Renal cortical epithelial cell (primary cell): ENCODE measurements at regions not wholly inside any gene's neighbourhood (a gene's known extent, or its start where the extent isn't known, plus 50 kb on each side); places are given as distances from the start of the nearest gene placed in this dataset.
A peak's percentile ranks its signal among the peaks of the same experiment; 100 is the strongest.

Experiments used
- DNase-seq: peaks from one replicate; pipeline ENCODE4 v3.0.0-alpha.2; 2011; ENCODE audit warnings: low read depth

DNA sequence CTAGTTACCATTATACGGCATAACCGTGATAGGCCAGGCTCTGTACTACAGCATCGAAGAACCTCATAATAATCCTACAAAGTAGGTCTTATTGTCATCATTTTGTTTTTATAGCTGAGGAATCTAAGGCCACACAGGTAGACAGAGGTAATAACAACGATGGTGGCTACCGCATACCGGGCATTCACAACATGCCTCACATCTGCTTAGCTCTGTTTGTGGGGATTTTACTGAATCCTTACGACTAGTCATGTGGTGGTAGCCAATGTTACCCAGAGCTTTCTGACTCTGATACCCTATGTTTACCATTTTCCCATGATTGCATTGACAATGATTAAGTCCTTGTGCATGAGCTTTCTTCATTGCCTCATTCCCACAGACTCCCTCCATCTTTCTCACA lies 269.4 kb downstream of the TCF7L2 start:
- peak; percentile 7 for DNase-seq

DNA sequence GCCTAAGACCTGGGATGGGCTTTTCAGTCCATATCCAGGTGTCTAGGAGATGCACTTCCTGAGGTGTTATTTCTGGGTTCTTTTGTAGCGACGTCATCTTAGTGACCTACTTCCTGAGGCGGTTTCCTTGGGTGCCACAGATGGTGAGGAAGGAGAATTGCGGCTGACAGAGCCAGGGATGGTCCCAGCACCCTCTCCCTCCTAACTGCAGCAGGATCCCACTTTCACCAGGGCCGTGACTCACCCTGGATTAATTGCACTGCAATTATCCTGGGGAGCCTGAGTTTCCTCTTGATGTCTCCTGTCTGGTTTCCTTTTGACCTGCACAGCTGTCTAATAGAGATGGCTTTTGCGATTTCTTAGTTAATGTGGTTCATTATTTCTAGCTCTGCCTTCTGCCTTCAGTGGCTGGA lies 271.7 kb downstream of the TCF7L2 start:
- DNase-seq, result peak; percentile 27

DNA sequence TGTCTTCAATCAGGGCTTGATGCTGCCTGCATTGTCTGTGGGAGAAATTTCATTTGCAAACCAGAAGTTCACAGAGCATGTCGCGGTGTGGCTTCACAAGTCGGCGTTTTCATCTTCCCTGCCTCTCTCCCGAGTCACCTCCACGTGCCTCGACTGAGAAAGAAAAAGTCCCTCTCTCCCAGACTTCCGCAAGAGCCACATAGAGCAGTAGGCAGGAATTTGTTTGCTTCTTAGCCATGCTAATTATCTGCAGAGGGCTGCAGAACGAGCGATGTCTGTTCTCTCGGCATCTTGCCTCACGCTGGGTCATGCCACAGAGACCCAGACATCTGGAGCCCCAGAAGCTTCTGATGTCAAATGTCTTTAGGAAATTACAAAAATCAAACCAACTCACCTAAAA lies 272.2 kb downstream of the TCF7L2 start:
- peak; percentile 7 for DNase-seq

DNA sequence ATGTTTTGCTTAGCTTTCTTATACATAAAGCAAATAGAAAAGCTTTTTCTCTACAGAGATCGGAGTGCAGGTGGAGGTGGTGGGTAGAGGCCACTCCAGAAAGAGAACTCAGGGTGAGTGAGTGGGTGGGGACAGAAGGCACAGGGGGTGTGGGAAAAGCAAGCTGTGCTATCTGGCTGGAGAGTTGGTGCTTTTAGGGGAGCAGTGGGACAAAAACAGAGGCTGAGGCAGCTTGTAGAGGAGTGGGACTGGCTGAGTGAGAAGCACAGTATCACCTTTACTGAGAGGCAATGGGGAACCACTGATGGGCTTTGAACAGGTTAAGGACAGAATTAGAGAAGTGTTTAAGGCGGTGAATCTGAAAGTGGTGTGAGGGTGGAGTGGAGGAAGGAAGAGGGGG lies 275.3 kb downstream of the TCF7L2 start:
- no peak for DNase-seq

DNA sequence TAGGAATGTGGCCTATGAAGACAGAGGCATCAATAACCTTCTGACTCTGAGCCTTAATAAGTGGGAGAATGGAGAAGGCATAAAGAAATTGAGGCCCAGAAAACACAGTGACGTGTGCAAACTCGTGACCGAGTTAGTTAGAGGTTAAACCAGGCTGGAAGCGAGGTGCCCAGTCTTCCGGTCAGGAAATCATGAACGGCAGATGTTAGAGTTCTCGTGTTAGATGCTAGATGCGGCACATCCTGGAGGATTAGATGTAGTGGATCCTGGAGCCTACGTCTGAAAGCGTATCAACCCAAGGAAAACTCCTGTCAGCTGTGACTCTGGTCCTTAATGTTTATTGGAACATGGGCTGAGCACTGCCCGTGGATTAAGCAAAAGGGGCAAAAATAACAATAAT lies 275.9 kb downstream of the TCF7L2 start:
- DNase-seq, result no peak

DNA sequence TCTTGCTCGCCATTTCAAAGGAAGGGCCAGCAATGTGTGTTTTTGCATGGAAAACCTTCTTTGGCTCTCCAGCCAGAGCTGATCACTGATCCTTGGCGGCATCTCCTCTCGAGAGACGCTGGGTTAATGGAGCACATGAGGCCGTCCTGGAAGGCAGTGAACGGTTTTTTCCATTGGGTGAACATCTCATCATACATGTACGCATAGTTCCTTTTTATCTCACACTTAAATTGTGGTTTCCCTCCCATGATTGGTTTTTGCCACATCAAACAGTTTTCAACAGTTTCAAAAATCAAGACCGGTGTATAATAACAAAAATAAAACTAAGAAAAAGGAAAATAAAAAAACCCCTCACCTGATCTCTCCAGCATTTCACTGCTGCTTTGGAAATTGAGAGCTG lies 276.4 kb downstream of the TCF7L2 start:
- DNase-seq, result peak; percentile 53

DNA sequence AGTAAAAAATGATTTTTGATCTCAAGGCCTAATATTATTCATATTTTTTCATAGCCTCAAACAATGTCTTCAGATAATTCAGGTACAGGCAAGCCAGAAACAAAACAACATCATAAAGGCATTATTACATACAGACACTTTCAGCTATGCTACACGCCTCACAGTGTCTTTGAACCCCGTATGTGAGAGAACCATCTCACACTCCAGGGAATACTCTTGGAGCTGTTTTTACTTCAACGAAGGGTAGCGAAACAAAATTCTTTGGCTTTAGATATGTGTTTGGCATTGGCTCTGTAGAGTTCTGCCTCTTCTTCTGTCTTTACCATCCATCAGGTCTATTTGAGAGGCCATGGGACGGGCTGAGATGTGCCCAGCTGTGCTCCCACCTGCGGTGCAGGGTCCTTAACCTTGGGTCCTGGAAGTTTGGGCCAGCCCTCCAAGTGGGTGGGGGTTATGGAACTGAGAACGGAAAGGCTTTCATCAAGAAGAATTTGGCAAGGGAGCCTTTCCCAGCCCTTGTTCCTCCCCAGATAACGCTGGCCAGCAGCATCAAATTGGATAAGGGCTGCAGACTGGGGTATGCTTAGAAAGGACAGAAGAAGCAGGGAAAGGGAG lies 276.9 kb downstream of the TCF7L2 start:
- DNase-seq, result no peak

DNA sequence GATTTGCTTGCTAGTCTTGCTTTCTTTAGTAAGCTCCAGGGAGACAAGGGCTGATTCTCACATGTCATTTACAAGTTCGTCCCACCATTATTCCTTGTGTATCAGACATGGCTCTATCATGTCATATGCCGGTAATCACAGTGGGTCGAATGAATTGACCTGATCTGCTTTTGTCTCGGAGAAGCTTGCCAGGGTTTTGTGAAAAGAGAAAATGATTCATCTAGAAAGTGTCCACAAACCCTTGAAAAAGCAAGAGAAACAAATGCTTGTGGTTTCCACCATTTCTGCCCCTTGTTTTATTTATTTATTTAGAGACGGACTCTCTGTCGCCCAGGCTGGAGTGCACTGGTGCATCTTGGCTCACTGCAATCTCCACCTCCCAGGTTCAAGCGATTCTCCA lies 278.5 kb downstream of the TCF7L2 start:
- DNase-seq, result peak; percentile 67

DNA sequence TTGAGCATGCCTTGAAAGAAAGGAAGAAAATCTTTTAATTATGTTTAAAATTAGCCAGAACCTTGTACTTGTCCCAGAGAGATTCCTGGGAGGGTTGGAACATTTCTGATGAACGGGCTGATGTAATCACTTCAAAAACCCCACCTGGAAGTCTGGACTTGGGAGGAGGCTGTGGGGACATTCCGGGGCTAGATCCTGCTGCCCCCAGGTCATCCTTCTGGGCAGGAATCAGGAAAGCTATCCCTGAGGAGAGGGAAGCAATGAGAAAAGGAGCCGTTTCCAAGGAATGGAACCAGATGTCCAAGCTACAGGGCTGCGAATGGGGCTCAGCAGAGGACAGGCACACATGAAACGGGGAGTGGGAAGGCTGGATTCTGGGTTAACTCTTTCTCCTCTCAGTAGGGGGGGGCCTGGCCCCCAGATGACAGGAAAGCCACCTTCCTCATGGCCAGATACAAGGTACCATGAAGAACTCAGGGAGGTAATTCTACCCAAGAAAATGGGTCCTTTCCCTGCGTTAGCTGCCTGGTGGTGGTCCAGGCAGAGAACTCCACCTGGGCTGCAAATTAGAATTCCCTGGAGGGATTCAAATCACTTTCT lies 280.1 kb downstream of the TCF7L2 start:
- no peak for DNase-seq

DNA sequence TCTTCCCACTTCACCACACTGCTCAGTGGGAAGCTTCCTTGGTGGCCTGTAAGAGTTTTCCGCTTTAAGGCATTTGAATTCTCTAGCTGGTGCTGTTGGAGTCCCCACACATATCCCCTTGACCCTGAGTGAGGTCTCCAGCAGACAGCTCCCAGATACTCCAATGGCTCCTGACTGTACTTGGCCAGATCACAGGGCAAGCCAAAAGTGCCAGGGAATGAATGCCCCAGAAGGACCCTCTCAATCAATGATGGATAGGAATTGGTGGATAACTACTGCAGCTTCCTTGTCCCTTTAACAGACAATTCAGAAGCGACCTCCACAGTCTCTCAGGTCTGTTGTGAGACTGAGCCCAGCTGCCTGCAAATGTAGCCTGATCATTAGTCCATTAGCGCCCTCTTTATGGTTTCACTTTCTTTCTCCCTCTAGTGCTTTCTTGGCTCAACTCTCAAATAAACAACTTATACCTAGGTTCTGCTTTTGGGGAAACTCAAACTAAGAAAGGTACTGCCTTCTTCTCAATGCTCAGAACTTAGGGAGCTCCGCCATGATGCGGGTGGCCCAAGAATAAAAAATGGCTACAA lies 283.0 kb downstream of the TCF7L2 start:
- peak; percentile 6 for DNase-seq

DNA sequence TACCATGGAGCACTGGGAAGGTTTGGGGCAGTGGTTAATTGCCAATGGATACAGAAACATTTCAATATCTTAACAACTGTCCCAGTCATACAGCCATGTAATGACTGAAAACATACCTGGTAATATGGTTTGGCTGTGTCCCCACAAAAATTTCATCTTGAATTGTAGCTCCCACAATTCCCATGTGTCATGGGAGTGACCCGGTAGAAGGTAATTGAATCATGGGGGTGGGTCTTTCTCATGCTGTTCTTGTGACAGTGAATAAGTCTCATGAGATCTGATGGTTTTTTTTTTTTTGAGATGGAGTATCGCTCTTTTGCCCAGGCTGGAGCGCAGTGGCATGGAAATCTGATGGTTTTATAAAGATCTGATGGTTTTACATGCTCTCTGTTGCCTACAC lies 284.4 kb downstream of the TCF7L2 start:
- DNase-seq, result no peak

DNA sequence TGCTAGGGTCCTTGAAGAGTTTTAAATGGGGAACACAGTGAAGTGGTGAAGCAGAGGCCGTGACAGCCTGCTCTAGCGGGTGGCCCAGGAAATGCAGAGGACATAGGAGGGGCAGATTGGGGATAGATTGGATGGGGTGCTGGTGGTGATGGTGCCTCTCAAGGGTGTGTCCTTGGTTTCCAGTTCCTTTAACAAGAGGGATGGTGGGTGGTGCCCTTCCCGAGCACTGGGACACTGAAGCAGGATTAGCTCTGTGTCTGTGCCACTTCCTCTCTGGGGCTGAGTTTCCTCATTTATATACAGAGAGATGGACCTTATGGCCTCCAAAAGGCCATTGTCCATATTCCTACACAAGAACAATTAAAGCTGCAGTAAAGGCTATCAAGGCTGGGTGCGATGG lies 285.5 kb downstream of the TCF7L2 start:
- DNase-seq, result no peak

DNA sequence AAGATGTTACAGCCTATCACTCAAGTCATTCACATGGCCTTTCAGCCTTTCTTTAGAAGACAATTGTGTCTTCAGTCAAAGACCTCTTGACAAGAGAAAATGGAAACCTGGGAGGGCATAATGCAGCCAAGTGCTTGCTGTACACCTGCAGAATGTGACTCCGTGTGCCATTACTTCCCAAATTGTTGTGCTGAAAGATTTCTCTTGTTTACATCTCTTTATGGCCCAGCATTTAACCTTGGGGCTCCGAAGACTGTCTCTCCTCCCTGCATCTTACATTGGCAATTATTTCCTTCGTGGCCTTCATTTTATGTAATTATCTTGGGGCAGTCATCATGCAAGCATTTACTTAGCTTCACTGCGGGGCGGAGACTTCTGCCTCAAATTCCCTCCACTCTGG lies 287.0 kb downstream of the TCF7L2 start:
- no peak for DNase-seq

DNA sequence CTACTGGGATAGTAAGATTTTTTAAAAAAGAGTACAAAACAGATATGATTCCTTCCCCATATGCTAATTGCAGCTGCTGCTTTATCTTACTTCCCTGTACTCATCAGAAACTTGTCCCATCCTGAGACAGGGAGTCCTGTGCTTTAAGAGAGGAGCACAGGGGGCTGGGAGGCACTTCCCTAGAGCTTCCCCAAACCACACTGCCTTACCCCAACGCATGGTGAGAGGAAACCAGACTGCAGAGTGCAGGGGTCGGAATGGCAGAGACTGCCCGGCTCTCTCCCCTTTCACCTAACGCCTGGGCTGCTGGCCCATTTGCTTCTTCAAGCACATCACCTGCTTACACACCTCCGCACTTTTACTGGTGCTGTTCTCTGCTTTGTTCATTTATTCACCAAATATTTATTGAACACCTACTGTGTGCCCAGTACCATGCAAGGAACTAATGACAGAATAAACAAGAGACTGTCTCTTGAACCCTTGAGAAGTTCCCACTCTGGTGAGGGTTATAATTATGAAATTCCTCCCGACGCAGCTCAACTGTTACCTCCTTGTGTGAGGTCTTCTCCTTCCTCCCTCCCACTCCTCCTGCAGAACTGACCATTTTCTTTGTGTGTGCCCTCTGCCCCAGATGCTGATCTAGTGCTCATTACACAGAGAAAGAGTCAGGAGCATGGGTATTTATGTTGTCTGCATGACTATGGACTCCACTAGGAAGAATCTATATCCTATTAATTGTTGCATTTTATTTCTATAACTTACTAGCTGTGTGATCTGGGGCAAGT lies 289.7 kb downstream of the TCF7L2 start:
- DNase-seq, result no peak

DNA sequence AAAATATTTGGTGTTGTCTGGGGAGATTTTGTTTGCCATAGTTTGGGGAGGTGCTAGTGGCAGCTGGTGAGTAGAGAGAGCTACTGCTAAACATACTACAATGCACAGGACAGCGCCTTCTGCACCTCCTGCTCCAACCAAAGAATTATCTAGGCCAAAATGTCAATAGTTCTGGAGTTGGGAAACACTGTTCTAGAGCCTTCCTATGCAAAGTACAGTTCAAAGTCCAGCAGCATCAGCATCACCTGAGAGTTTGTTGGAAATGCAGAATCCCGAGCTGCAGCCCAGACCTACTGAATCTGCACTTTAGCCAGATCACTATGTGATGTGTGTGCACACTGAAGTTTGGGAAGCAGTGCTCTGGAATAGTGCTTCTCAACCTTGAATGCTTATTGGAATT lies 290.7 kb downstream of the TCF7L2 start:
- no peak for DNase-seq

DNA sequence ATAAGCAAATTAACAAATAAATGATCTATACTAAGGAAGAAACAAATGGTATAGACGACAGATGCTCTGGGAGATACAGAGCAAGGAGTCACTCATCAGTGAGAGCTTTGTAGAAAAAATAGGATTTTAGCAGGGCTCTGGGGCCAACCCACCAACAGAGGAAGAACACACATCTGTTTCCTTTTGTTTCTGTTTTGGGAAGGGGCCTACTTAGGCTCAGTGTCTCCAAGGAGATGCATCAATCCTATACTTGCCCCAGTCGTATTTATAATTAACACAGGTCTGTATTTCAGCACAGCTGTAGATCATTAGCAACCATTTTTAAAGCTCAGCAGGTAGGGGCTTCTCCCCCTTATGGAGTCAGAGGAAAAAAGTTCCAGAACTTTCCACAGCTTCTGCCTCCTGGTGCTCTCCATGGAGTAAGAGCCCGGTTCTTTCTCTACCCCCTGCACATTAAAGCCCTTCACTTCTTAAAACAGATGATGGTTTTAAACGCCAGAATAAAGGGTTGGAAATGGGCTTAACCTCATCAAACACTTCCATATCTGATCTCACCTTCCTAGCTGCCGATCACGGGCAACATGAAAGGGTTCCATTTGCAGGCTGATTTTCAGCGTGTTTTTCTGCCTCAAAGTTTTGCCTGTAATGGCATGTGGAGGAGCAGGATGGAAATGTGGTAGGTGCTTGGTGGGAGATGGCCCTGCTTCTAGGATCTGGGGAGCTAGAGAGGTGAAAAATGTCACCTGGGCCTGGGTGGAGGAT lies 291.7 kb downstream of the TCF7L2 start:
- DNase-seq, result no peak

DNA sequence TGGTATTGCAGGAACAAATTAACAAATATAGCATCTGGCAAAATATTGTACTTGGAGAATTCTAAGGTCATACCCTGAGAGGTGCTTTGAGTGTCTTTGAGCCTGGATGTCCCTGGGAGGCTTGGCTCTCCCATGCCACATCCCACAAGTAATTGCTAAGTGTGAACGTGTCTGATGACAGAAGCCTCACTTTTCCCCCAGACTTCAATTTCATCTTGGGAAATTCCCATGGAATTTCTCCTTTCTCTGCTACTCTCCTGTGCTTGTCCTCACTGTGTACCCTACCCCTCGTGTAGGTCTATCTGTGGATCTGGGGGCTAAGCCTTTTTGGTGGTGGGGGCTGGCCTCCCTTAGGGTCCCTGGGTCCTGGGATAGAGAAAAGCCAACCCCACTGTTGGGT lies 293.3 kb downstream of the TCF7L2 start:
- DNase-seq, result no peak

DNA sequence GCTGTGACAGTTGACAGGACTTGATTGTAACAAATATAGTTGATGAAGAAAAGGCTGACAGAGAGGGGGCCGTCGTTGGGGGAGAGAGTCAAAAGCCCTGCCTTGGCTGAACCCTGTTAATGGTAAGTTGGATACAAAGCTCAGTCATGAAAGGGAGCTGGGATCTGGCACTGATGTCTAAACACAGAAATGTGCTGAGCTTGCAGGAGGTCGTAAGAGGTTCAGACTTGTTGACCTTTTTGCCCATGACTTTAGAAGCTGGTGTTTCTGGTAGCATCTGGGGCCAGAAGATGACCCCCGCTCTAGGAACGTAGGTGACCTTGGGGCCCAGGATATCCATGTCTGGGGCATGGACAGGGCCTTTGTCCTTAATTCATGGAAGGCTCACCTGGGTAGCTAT lies 294.7 kb downstream of the TCF7L2 start:
- DNase-seq, result no peak

DNA sequence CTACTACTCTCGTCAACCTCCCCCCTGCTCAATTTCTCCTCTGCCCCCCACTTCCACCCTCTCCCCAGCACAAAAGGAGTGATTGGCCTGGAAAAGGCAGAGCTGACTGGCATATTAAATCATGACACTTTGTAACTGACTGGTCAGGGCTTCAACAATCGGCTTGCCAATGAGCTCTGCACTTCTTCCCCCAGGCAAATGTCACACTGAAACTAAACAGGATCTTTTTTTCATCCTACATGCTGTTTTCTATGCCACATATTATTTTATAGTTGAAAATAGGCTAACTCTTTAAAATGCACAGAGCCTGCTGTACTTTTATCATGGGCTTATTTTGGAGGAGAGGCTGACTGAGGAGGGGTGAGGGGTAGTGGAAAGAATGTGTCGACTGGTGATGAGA lies 295.2 kb downstream of the TCF7L2 start:
- DNase-seq, result no peak

DNA sequence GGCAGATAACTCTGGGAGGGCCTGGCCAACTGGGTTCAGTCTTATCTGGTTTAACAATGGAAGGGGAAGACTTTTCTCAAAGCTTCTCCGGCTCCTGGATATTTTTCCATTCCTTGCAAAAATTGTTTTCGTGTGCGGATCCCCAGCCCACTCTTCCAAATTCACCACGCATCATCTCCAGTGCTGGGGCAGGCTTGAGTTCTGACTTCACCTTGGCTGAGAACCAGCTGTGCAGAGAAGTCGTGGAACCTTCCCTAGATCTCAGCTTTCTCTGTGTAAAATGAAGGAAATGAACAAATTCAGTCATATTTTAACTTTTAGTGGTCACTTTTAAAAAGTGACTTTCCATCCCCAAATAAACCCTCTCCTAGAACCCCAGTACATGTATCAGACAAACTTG lies 297.0 kb downstream of the TCF7L2 start:
- DNase-seq, result no peak

DNA sequence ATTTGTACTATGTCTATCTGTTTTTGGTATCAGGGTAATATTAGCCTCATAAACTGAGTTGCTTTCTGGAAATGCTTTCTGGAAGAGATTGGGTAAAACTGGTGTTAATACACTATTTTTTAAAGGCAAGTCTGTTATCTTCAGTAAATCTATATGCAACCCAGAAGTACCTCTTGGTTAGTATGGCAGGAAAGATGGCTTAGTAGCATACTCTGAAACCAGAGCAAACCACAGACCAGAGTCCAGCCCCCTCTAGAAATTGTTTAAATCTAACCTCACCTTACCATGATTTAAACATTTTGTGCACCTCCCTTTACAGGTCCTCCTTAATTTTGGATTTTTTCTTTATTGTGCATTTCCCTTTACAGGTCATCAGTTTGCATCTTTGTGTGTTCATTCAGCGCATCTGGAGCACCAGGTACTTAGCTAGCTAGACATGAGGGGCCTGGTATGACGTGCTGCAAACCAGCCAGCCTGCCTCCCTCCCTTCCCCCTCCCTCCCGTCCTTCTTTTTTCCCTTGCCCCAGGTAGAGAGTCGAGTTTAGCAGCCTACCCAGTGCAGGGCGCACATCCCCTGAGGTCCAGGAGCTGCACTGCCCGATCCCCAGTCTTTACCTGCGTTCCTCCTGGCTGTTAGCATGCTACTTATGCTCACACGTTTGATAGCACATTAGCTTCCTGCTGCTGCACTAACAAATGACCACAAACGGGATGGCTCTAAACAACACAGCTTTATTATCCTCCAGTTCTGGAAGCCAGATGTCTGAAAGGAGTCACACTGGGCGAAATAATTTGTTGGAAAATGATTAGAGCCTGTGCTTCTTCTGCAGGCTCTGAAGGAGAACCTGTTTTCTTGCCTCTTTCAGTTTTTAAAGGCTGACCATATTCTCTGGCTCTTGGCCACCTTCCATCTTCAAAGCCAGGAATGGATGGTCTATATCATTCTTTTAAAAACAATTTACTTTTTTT lies 299.9 kb upstream of the HABP2 start:
- no peak for DNase-seq
